ENCODE measurements at regions not wholly inside any gene's neighbourhood (a gene's known extent, or its start where the extent isn't known, plus 50 kb on each side); places are given as distances from the start of the nearest gene placed in this dataset.

DNA sequence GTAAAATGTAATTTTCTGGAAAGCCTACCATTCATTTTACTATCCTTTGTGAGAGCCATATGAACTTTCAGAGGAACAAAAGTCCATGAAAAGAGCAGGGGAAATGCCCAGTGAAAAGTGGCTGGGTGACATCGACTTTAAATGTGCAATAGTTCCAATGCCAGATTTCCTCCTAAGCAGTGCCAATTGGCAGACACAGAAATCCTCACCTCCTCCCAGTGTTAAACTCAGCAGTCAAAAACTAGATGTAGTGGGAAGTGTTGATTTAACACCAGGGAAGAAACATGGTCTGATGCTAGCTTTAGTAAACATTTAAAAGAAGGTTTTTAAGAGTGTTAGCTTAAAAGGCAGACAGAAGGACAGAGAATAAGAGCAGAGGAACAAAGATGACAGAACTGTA is 2055.2 kb downstream of the MAT2B start:
- DNase-seq (ENCODE audit: low read depth), result no peak

DNA sequence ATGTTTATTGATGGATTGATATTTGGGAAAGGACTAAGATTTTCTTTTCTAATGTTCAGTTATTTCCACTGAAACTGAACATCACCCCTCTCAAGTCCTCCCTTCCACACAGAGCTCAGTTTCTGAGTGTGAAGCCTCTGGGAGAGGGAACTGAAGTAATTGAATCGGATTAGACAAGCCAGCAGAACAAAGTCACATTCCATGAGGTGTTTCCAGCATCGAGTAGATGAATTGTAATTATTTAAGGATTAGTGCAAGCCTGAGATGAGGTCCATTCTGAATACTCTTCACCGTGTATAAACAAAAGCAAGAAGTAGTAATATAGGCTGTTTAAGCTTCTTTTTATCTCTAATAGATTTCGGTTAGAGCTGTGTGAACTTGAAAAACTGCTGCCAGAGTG is 2060.5 kb downstream of the MAT2B start:
- no peak for DNase-seq (ENCODE audit: low read depth)

DNA sequence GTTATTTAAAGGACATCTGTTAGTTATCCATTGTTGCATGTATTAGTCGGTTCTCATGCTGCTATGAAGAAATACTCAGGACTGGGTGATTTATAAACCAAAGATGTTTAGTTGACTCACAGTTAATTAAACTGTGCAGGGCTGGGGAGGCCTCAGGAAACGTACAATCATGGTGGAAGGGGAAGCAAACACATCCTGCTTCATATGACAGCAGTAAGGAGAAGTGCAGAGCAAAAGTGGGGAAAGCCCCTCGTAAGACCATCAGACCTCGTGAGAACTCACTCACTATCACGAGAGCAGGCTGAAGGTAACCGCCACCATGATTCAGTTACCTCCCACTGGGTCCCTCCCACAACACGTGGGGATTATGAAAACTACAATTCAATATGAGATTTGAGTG is 2064.1 kb downstream of the MAT2B start:
- DNase-seq (ENCODE audit: low read depth), result no peak

DNA sequence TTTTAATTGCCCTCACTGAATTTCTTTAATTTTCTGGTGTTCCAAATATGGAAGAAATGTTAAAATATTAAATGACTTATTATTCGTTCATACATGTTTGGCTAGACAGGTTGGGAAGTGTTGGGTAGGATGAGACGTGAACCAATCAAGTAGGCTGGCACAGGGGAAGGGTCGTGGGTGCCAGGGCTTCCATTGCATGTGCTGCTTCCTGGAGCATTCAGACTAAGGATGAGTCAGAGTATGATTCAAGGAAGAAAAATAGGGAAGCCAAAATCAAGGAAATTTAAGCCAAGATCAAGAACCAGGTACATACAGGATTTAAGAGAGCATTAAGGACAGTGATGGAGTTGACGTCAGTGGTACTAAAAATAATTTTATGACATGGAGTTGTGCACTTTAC is 2068.0 kb downstream of the MAT2B start:
- no peak for DNase-seq (ENCODE audit: low read depth)

DNA sequence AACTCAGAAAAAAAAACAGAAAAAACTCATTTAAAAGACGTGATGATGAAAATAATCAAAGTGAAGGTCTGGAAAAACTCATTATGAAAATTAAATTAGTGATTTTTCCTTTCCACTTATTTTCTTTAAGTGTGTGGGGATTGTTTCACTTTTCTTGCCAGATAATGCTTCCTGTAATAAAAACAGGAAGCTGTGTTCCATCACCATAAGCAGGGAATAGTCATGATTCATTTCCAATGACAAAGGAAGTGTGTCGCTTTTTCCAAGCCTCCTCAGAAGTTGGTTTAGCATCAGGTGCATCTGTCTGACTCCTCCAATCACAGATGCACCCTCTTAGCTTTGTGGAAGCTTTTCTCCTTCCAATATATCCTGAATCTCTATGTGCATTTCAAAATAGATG is 2068.7 kb downstream of the MAT2B start:
- DNase-seq (ENCODE audit: low read depth), result no peak

DNA sequence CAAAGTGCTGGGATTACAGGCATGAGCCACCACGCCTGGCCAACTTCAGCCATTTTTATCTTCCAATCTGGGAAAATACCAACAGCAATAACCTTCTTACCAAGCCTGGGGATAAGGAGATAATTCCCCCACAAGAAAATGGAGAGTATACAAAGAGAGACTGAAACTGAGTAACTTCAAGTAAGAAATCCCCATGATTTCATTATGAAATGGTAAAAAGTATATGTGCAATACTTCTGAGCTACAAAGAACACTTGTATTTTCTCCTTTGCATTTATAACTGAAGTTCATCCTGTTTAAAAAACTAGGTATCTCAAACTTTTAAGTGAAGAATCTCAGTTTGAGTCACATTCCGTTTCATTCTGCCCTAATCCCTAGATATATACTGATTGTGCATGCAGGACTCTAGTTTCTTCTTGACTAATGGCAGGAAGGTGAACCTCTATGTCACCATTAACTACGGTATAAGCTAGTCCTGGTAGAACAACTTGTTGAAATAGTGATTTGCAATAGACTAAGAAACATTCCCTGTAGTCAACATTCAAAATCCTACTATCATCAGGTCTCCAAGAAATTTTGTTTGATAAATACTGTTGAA is 2071.4 kb downstream of the MAT2B start:
- DNase-seq (ENCODE audit: low read depth), result no peak

DNA sequence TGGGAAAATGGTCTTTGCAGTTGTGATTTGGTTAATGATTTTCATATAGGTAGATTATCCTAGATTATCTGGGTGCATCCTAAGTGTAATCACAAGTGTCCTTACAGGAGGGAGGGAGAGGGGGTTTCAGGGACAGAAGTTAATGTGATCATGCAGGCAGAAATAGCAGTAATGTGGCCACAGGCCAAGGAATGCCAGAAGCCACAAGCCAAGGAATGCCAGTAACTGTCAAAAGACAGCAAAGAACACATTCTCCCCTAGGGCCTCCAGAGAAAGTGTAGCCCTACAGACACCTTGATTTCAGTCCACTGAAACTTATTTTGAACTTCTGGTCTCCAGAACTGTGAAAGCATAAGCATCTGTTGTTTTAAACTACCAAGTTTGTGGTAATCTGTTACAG is 2074.5 kb downstream of the MAT2B start:
- no peak for DNase-seq (ENCODE audit: low read depth)

DNA sequence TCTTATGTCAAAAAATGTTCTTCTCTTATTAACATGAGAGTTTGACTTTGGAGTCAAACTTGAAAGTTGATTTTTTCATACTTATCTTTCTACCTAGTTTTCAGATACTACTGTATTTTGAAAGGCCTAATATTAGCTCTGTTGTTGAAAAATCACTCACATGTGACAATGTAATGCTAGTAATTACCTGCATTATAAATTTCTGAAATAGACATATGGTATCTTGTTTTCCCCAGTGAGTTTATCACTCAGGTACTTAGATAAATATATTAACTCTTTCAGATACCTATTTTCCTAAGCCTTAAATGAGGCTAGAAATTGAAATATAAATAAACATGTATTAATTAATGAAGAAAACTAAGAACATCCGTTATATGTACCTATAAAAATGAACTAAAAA is 2089.3 kb downstream of the MAT2B start:
- no peak for DNase-seq (ENCODE audit: low read depth)

DNA sequence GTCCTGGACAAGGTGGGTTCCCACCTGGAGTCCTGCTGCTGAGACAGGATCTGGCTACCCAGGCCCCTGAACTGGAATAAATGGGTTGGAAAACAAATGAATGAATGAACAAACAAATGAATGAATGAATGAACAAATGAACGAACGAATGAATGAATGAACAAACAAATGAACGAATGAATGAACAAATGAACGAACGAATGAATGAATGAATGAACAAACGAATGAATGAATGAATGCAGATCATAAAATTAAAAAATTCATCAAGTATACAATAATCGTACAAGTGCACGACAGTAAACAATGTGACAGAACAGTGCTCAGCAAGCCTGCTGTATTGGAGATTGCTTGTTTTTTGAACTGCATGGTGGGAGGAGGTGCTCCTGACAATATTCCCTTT is 2097.1 kb downstream of the MAT2B start:
- DNase-seq (ENCODE audit: low read depth), result no peak

DNA sequence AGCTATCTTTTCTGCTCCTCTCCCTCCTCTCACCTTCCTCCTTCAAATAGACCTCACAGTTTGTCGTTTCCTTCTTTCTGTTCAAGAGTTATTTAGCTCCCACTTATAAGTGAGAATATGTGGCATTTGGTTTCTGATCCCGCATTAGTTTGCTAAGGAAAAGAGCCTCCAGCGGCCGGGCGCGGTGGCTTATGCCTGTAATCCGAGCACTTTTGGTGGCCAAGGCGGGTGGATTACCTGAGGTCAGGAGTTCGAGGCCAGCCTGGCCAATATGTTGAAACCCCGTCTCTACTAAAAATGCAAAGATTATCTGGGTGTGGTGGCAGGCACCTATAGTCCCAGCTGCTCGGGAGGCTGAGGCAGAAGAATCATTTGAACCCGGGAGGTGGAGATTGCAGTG is 2101.6 kb downstream of the MAT2B start:
- DNase-seq (ENCODE audit: low read depth), result no peak

DNA sequence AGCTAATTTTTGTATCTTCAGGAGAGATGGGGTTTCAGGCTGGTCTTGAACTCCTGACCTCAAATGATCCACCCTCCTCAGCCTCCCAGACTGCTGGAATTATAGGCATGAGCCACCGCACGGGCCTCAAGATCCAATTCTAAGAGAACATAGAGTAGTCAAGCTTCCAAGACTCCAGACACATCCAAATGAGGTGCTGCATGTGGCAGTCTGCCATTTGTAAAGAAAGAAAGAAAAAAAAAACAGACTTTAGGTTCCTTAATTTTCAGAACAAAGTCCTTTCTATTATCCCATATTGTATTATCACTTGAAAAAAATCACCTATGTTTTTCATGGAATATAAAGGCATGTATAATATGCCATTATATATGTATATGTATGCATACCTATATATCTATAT is 2104.5 kb downstream of the MAT2B start:
- no peak for DNase-seq (ENCODE audit: low read depth)

DNA sequence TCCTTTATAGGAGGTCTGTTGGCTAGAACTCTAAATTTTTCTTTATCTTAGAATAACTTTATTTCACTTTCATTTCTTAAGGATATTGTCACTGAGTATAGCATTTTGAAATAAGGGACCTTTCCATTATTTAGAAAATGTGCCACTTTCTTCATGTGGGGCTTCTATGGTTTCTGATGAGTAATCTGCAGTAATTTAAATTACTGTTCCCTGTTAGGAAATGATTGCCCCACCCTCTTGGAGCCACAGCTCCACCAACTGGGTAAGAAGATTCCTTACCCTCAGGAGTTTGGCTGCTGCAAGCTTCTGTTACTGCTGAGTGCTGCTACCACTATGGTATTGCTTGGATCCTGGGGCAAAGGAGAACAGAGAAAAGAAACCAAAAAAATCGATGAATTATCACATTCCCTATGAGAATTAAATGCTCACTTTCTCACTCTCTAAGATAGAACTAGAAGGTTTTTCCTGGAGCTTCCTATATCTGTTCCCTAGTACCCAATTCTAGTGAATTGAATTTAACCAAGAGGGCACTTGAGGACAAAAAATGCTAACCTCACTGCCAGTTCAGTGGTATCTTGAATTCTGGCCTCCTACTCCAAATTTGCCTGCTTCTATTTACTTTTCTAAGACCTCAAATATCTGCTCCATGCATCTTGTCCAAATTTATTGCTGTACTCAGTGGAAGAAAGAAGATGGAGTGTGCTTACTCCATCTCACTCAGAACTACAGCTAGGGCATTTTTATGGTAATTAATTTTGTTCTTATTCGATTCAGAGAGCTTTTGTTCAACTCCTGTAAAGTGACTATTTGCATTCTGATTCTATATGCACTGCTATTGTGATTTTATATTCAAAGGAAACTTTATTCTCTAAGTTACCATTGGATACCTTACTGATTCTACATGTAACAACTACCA is 2111.3 kb downstream of the MAT2B start:
- DNase-seq (ENCODE audit: low read depth), result no peak

DNA sequence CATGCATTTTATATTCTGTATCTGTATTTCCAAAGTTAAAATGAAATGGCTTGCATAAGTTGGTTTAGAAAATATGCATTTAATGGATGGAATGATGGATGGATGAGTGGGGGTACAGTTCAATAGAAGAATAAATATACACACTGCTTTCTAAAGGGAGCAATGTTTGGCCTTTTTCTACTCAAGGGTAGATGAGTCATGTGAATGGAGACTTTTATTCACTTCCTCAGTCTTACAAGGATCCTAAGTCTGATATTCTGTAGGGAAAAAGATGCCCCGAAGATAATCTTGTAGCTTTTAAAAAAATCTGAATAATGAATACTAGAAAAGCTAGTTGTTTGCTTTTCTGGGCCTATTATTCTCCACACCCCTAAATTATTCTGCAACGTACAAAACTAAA is 2112.1 kb downstream of the MAT2B start:
- no peak for DNase-seq (ENCODE audit: low read depth)

DNA sequence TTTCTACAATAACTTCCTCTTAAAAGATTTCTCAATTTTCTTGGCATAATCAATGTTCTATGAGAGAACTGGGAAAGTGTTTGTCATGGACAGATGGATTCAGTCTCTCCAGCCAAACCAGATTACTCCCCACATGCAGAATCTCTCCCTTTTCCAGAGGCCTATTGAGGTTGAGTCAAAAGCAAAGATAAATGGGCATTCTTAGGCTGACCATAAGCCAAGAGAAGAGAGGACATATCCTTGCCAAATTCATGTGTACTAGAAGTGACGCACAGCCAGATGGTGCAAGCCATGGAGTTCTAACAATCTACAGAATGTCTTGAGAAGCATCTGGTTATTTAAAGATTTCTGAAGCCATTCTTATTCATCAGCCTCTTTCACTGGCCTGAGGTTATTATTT is 2115.0 kb downstream of the MAT2B start:
- DNase-seq (ENCODE audit: low read depth), result no peak

DNA sequence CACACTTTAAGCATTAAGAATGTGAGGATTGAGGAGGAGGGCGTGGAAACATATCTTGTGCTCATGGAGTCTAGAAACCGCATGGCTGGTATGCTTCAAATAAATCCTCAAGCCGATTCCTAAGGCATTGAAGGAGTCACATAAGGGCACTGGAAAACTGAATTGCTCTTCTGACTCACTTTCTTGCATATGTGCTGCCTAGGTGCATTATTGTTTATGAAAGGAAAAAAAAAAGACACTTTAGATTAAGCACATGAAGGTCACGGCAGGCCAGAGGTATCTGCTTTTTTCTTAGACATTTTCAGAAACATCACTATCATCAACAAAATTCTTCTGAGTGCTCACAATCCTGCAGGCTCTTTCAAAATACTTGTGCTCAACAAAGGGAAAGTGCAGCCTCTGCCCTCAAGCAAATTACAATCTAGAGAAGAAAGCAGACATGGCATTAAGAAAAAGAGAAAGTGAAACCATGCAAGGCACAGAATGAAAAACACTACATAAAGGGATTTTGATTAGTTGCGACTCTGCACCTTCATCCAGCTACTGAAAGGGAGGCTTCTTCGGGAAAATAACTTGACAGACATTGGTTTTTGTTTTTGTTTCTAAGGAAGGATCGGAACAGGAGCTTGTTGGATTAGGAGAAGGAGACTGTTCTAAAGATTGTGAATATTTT is 2117.6 kb downstream of the MAT2B start:
- DNase-seq (ENCODE audit: low read depth), result no peak

DNA sequence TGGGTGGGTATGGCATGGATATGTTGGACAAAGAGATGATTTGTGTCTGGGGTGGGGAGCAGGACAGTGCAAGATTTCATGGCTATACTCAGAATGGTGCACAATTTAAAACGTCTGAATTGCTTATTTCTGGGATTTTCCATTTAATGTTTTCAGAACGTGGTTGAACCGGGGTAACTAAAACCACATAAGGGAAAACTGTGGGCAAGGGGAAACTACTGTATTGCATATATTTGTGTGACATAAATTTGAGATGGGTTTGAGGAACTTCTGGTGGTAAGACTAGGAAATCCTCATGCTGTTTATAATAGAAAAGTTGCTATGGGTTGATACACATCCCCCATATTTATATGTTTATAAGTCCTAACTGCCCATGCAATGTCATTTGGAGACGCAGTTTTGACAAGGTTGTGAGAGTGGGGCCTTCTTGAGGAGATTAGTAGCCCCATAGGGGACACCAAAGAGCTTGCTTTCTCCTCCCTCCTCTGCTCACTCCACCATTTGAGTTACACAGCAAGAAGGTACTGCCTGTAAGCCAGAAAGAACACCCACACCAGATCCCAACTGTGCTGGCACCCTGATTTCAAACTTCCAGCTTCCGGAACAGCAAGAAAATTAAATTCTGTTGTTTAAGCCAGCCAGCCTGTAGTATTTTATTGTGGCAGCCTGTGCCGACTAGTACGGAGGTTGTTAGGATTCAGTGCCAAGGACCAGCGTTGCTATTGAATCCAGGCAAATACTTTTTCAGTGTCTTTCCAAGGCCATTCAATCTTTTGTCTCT is 2118.9 kb downstream of the MAT2B start:
- no peak for DNase-seq (ENCODE audit: low read depth)

DNA sequence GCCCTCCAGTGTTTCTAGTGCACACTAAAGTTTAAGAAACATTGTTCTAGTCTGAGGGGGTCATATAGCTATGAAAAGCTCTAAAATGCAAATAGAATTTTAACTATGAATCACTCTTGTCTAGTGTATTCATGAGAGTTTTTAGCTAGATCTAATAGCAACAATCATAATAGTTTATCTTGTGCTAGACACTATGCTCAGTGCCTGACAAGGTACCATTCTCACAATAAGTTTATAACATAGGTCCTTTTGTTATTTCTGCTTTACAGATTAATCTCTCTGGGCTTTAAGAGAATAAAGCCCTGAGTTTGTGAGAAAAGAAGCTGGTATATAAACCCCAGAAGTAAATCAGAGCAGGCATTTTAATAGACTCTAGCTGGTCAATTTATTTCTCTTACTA is 2120.7 kb downstream of the MAT2B start:
- DNase-seq (ENCODE audit: low read depth), result no peak

DNA sequence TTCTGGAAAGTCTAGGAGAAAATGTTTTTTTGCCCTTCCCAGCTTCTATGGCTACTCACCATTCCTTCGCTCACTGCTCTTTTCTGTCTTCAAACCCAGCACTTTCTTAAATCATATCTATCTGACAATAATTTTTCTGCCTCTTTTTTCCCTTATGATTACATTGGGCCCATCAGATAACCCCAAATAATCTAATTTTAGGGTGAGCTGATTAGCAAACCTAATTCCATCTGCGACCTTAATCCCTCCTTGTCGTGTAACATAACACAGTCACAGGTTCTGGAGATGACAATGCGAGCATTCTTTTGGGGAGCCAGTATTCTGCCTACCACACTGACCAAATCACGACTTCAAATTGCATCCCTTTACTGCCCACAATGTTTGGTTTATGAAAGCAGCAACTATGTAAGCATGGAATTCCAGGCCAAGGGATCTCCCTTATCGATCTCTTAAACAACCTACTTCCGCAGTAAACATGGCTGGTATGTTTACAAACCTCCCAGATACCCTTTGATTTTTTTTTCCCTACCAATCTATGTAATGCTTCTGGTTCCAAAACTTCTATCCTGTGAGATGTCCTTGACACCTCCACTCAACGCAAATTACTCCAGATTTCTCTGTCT is 2122.2 kb downstream of the MAT2B start:
- DNase-seq (ENCODE audit: low read depth), result no peak

DNA sequence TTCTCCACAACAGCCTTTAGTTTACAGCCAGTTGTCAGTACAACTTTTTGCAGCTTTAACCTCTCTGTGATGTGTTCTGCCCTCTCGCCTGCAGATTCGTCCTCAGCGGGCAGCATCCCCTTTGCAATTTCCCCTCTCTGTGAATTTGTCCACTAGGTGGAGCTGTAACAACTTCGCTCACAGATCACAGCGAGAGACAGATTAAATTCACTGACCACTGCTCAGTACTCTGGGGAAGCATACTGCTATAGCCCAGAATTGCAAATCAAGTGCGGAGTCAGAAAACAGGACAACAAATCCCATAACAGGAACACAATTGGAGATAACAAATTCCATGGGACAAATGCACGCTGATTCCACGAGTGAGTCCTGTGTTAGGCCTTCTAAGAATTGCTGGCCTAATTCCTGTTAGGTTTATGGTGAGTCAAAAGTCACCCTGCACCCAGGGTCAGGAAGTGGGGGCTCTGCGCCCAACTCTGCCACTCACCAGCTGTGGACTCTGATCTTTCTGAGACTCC is 2124.9 kb downstream of the MAT2B start:
- no peak for DNase-seq (ENCODE audit: low read depth)

DNA sequence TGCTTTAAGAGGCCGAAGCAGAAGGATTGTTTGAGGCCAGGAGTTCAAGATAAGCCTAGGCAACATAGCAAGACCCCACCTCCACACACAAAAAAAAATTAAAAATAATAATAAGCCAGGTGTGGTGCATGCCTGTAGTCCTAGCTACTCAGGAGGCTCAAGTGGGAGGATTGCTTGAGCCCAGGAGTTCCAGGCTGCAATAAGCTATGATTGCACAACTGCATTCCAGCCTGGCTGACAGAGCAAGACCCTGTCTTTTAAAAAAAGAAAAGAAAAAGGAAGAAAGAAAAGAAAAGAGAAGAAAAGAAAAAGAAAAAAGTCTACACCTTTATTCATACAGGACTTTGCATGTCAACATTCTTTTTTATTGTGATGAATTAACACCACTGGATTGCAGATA is 2125.8 kb downstream of the MAT2B start:
- DNase-seq (ENCODE audit: low read depth), result no peak

DNA sequence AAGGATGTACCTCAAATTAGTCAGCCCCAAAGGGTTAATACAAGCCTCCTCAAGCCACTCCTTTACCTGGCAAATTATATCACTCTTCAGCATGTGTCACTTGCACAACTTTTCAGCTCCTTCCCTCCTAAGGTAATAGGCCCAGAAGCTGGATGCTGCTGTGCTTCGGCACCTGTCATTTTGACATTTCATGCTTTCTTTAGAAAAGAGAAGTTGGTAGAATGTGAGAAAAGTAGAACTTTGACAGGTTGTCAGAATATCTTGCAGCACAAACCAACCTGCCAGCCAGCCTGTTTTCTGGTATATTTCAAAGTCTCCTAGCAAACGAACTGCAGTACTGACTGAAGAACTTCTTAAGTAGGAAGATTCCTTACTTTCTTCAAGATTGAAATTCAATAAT is 2136.9 kb downstream of the MAT2B start:
- no peak for DNase-seq (ENCODE audit: low read depth)
